ENCODE measurements at regions not wholly inside any gene's neighbourhood (a gene's known extent, or its start where the extent isn't known, plus 50 kb on each side); places are given as distances from the start of the nearest gene placed in this dataset.

GRCh38 chr12:83826112-83826511 is 1086.5 kb downstream of the SLC6A15 start:
- Mint-ChIP-seq H3K27ac (no peak overlapping the region), H3K27me3 (no peaks in the 10 kb centered on the region), H3K9me3 (no peaks in the 10 kb centered on the region), H3K36me3 (ENCODE audit: low read depth) (no peaks in the 10 kb centered on the region), H3K4me3 (no peak overlapping the region), H3K4me1 (no peaks in the 10 kb centered on the region)
- peak; percentile 31 for DNase-seq
- POLR2A ChIA-PET, result no interaction called here
- CTCF ChIA-PET, result interaction anchor here (1.4 to 1.5 kb wide), 2 partner anchors 10 to 1140 kb away, joined by 4 to 5 read pairs; no protein-coding TSS in a partner anchor

- Mint-ChIP-seq H3K36me3 (ENCODE audit: low read depth) (no peaks in the 10 kb centered on the region), H3K27ac (no peak overlapping the region), H3K4me1 (no peaks in the 10 kb centered on the region), H3K4me3 (no peak overlapping the region), H3K27me3 (no peaks in the 10 kb centered on the region), H3K9me3 (no peaks in the 10 kb centered on the region)
- POLR2A ChIA-PET, result no interaction called here
- peak; percentile 35 for DNase-seq
- CTCF ChIA-PET, result interaction anchor here (2.4 kb wide), 1 partner anchor 1138 kb away, joined by 14 read pairs; the partner anchor contains the start of gene TMTC2
These were observed 1089.1 kb downstream of the SLC6A15 start for GRCh38 chr12:83823386-83824045.

- POLR2A ChIA-PET, result no interaction called here
- H3K4me3 Mint-ChIP-seq, result no peak overlapping the region
These were observed 1090.6 kb downstream of the SLC6A15 start for GRCh38 chr12:83821967-83822366.

GRCh38 chr12:83818881-83819280 is 1093.7 kb downstream of the SLC6A15 start:
- no peak for DNase-seq
- Mint-ChIP-seq H3K4me3 (no peak overlapping the region), H3K4me1 (no peaks in the 10 kb centered on the region), H3K36me3 (ENCODE audit: low read depth) (no peaks in the 10 kb centered on the region), H3K9me3 (no peaks in the 10 kb centered on the region), H3K27ac (no peak overlapping the region), H3K27me3 (no peaks in the 10 kb centered on the region)
- CTCF ChIA-PET, result no interaction called here
- POLR2A ChIA-PET, result no interaction called here

More at GRCh38 chr12:83821967-83822366, 1090.6 kb downstream of the SLC6A15 start:
- no peaks in the 10 kb centered on the region for H3K36me3 Mint-ChIP-seq (ENCODE audit: low read depth)
- no peaks in the 10 kb centered on the region for H3K4me1 Mint-ChIP-seq
- DNase-seq, result no peak
- H3K27me3 Mint-ChIP-seq, result no peaks in the 10 kb centered on the region
- H3K9me3 Mint-ChIP-seq, result no peaks in the 10 kb centered on the region
- no peak overlapping the region for H3K27ac Mint-ChIP-seq
- CTCF ChIA-PET, result no interaction called here

GRCh38 chr12:83817730-83818129 is 1094.9 kb downstream of the SLC6A15 start:
- H3K36me3 Mint-ChIP-seq (ENCODE audit: low read depth), result no peaks in the 10 kb centered on the region
- CTCF ChIA-PET, result no interaction called here

GRCh38 chr12:83808591-83808990 is 1104.0 kb downstream of the SLC6A15 start:
- Mint-ChIP-seq H3K4me3 (no peak overlapping the region), H3K36me3 (ENCODE audit: low read depth) (no peaks in the 10 kb centered on the region), H3K4me1 (no peaks in the 10 kb centered on the region), H3K9me3 (no peaks in the 10 kb centered on the region), H3K27me3 (no peaks in the 10 kb centered on the region), H3K27ac (no peak overlapping the region)
- CTCF ChIA-PET, result no interaction called here
- POLR2A ChIA-PET, result no interaction called here
- no peak for DNase-seq

More at GRCh38 chr12:83817730-83818129, 1094.9 kb downstream of the SLC6A15 start:
- H3K27ac Mint-ChIP-seq, result no peak overlapping the region
- no peaks in the 10 kb centered on the region for H3K4me1 Mint-ChIP-seq
- no peaks in the 10 kb centered on the region for H3K9me3 Mint-ChIP-seq
- no peaks in the 10 kb centered on the region for H3K27me3 Mint-ChIP-seq
- POLR2A ChIA-PET, result no interaction called here
- DNase-seq, result no peak
- H3K4me3 Mint-ChIP-seq, result no peak overlapping the region

- no peaks in the 10 kb centered on the region for H3K4me1 Mint-ChIP-seq
- no peak overlapping the region for H3K4me3 Mint-ChIP-seq
- DNase-seq, result no peak
- H3K9me3 Mint-ChIP-seq, result no peaks in the 10 kb centered on the region
- H3K27ac Mint-ChIP-seq, result no peak overlapping the region
- no peaks in the 10 kb centered on the region for H3K27me3 Mint-ChIP-seq
- ChIA-PET CTCF (no interaction called here), POLR2A (no interaction called here)
- no peaks in the 10 kb centered on the region for H3K36me3 Mint-ChIP-seq (ENCODE audit: low read depth)
These were observed 1104.7 kb downstream of the SLC6A15 start for GRCh38 chr12:83807871-83808270.

- Mint-ChIP-seq H3K36me3 (ENCODE audit: low read depth) (no peaks in the 10 kb centered on the region), H3K27ac (no peak overlapping the region), H3K4me3 (no peak overlapping the region), H3K9me3 (no peaks in the 10 kb centered on the region), H3K4me1 (no peaks in the 10 kb centered on the region), H3K27me3 (no peaks in the 10 kb centered on the region)
- POLR2A ChIA-PET, result no interaction called here
- CTCF ChIA-PET, result no interaction called here
- DNase-seq, result no peak
These were observed 1106.7 kb downstream of the SLC6A15 start for GRCh38 chr12:83805873-83806272.

- ChIA-PET POLR2A (no interaction called here), CTCF (no interaction called here)
- Mint-ChIP-seq H3K4me1 (no peaks in the 10 kb centered on the region), H3K36me3 (ENCODE audit: low read depth) (no peaks in the 10 kb centered on the region), H3K9me3 (no peaks in the 10 kb centered on the region), H3K4me3 (no peak overlapping the region), H3K27ac (no peak overlapping the region), H3K27me3 (no peaks in the 10 kb centered on the region)
- DNase-seq, result no peak
These were observed 1107.3 kb downstream of the SLC6A15 start for GRCh38 chr12:83805156-83805772.

- Mint-ChIP-seq H3K36me3 (ENCODE audit: low read depth) (no peaks in the 10 kb centered on the region), H3K9me3 (no peaks in the 10 kb centered on the region), H3K27ac (no peak overlapping the region), H3K27me3 (no peaks in the 10 kb centered on the region), H3K4me3 (no peak overlapping the region), H3K4me1 (no peaks in the 10 kb centered on the region)
- ChIA-PET POLR2A (no interaction called here), CTCF (no interaction called here)
- no peak for DNase-seq
These were observed 1110.6 kb downstream of the SLC6A15 start for GRCh38 chr12:83801972-83802371.

- Mint-ChIP-seq H3K4me3 (no peak overlapping the region), H3K27ac (no peak overlapping the region)
- CTCF ChIA-PET, result no interaction called here
These were observed 1112.6 kb downstream of the SLC6A15 start for GRCh38 chr12:83800022-83800421.

GRCh38 chr12:83796531-83796930 is 1109.8 kb downstream of the TMTC2 start:
- POLR2A ChIA-PET, result no interaction called here
- DNase-seq, result no peak
- H3K4me1 Mint-ChIP-seq, result no peaks in the 10 kb centered on the region

More at GRCh38 chr12:83800022-83800421, 1112.6 kb downstream of the SLC6A15 start:
- Mint-ChIP-seq H3K27me3 (no peaks in the 10 kb centered on the region), H3K4me1 (no peaks in the 10 kb centered on the region), H3K36me3 (ENCODE audit: low read depth) (no peaks in the 10 kb centered on the region), H3K9me3 (no peaks in the 10 kb centered on the region)
- no peak for DNase-seq
- POLR2A ChIA-PET, result no interaction called here

GRCh38 chr12:83793616-83794015 is 1106.9 kb downstream of the TMTC2 start:
- peaks cover 6% of the 10 kb centered on the region for H3K9me3 Mint-ChIP-seq
- H3K4me3 Mint-ChIP-seq, result no peak overlapping the region
- H3K36me3 Mint-ChIP-seq (ENCODE audit: low read depth), result no peaks in the 10 kb centered on the region

More at GRCh38 chr12:83796531-83796930, 1109.8 kb downstream of the TMTC2 start:
- Mint-ChIP-seq H3K4me3 (no peak overlapping the region), H3K9me3 (no peaks in the 10 kb centered on the region), H3K36me3 (ENCODE audit: low read depth) (no peaks in the 10 kb centered on the region), H3K27ac (no peak overlapping the region), H3K27me3 (no peaks in the 10 kb centered on the region)
- CTCF ChIA-PET, result no interaction called here

GRCh38 chr12:83784298-83784890 is 1097.7 kb downstream of the TMTC2 start:
- Mint-ChIP-seq H3K9me3 (peaks cover 6% of the 10 kb centered on the region), H3K36me3 (ENCODE audit: low read depth) (no peaks in the 10 kb centered on the region), H3K27ac (no peak overlapping the region), H3K4me1 (no peaks in the 10 kb centered on the region), H3K27me3 (no peaks in the 10 kb centered on the region), H3K4me3 (no peak overlapping the region)
- ChIA-PET CTCF (no interaction called here), POLR2A (no interaction called here)
- DNase-seq, result no peak

More at GRCh38 chr12:83793616-83794015, 1106.9 kb downstream of the TMTC2 start:
- ChIA-PET CTCF (no interaction called here), POLR2A (no interaction called here)
- no peak overlapping the region for H3K27ac Mint-ChIP-seq
- H3K27me3 Mint-ChIP-seq, result no peaks in the 10 kb centered on the region
- no peak for DNase-seq
- no peaks in the 10 kb centered on the region for H3K4me1 Mint-ChIP-seq

Data from activated CD4-positive, alpha-beta memory T cell treated with anti-CD3 and anti-CD28 coated beads, Interleukin-2, amount 10 ng/mL, durations not matched to agents 7 days and 5 days (primary cell).